ENCODE measurements at regions not wholly inside any gene's neighbourhood (a gene's known extent, or its start where the extent isn't known, plus 50 kb on each side); places are given as distances from the start of the nearest gene placed in this dataset.

DNA sequence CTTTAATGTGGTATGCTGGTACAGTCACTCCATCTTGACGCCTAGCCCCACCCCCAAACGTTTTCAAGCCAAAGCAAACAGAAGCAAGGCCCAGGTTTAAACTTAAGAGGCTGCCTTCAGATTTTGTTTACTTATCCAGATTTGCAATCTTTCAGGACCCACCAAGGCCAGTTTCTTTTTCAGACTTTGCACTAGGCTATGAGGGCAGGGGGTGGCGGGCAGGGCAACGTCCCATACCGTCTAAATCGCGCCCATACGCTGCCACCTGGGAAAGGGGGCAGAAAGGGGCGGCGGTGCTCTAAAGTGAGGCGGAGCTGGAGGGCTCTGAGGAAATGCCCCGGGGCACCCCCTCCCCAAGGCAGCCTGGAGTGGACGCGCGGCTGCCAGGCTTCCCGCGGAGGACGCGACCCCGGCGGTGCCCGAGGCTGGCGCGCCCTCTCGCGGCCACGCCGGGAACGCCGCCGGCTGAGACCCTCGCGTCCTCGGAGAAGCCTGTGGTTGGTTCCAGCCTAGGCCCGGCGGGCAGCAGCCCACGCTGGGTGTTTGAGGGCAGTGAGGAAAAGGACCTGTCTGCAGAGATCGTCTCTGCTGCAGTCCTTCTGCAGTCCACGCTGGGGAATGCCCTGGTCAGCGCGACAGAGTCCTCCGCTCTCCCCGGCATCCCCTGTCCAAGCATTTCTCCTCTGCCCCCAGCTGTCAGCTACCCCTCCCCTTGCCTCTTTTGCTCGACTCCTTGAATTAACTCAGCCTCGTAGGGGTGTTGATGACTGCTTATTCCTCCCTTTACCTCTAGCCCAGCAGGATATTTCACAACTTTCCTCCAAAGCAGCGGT, 93.7 kb upstream of the PRNP start:
- TF ChIP-seq, protein P1, sequence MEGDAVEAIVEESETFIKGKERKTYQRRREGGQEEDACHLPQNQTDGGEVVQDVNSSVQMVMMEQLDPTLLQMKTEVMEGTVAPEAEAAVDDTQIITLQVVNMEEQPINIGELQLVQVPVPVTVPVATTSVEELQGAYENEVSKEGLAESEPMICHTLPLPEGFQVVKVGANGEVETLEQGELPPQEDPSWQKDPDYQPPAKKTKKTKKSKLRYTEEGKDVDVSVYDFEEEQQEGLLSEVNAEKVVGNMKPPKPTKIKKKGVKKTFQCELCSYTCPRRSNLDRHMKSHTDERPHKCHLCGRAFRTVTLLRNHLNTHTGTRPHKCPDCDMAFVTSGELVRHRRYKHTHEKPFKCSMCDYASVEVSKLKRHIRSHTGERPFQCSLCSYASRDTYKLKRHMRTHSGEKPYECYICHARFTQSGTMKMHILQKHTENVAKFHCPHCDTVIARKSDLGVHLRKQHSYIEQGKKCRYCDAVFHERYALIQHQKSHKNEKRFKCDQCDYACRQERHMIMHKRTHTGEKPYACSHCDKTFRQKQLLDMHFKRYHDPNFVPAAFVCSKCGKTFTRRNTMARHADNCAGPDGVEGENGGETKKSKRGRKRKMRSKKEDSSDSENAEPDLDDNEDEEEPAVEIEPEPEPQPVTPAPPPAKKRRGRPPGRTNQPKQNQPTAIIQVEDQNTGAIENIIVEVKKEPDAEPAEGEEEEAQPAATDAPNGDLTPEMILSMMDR (IDR thresholded peaks at IDR 0.05), result peak; percentile 63 to 94 (median 85)
- TF ChIP-seq POLR2A (IDR thresholded peaks at IDR 0.05), result no peak
- no peaks in the 10 kb centered on the region for H3K9me3 ChIP-seq
- peak; percentile 59 to 78 (median 68) for DNase-seq
- ATAC-seq, result peak; percentile 84
- H3K4me1 ChIP-seq, result peaks cover 16% of the 10 kb centered on the region
- H3K27me3 ChIP-seq, result peaks cover 0 to 4% of the 10 kb centered on the region in 2 donors
- intact Hi-C loops (cut with DNase I), result no loop called here
- H3K36me3 ChIP-seq (replicated peaks in 1 of 2; ENCODE audit: insufficient read depth in 1 of 2, low read depth in 2 of 2), result no peaks in the 10 kb centered on the region
- H3K27ac ChIP-seq, result peak overlapping the region in 1 of 4 donors; percentile 12
- no peak overlapping the region for H3K4me3 ChIP-seq
- 5 to 14% methylated on average over 16 to 46 of the region's 46 CpGs for WGBS, 2 donors

DNA sequence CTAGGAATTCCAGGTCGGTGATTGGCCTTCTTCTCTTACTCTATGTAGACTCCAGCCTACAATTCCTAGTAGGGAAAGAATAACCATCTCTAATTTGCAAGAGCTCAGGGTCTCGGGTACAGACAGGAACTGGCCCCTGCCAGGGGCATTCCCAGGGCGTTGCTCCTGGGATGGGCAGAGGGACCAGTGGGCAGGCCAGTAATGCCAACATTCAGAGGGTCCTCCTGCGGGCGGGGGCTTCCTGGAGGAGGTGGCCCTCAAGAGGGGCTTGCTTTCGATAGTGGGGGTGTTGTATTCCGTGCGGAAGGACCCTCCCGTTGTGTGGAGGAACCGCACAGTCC, 94.3 kb upstream of the PRNP start:
- ATAC-seq, result no peak
- H3K4me3 ChIP-seq, result no peak overlapping the region

DNA sequence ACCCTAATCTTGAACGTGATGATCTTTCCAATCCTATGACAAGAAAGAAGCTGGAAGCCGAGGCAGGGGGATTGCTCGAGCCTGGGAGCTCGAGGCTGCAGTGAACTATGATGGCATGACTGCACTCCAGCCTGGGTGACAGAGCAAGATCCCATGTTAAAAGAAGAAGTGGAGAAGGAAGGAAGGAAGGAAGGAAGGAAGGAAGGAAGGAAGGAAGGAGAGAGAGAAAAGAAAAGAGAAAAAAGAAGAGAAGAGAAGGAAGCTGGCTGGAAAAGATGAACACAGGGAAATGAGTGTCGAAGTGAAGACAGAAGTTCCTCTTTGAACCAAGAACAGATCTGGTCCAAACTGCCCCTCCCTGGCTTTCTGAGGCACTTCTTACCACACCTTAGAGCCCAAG, 100.5 kb upstream of the PRNP start:
- Histone ChIP-seq H3K4me1 (no peaks in the 10 kb centered on the region), H3K27ac (no peak overlapping the region), H3K36me3 (replicated peaks in 1 of 2; ENCODE audit: insufficient read depth in 1 of 2, low read depth in 2 of 2) (no peaks in the 10 kb centered on the region), H3K27me3 (no peaks in the 10 kb centered on the region), H3K9me3 (no peaks in the 10 kb centered on the region), H3K4me3 (no peak overlapping the region)
- 54 to 66% methylated on average over 5 of the region's 5 CpGs for WGBS, 2 donors
- no peak for TF ChIP-seq POLR2A (IDR thresholded peaks at IDR 0.05)
- TF ChIP-seq, protein P1 (IDR thresholded peaks at IDR 0.05), result no peak
- ATAC-seq, result no peak
- intact Hi-C loops (cut with DNase I), result no loop called here
- no peak for DNase-seq

More for the DNA sequence above, 94.3 kb upstream of the PRNP start:
- TF ChIP-seq POLR2A (IDR thresholded peaks at IDR 0.05), result no peak
- TF ChIP-seq, protein P1 (IDR thresholded peaks at IDR 0.05), result no peak
- Histone ChIP-seq H3K9me3 (no peaks in the 10 kb centered on the region), H3K27me3 (no peaks in the 10 kb centered on the region), H3K4me1 (peaks cover 16% of the 10 kb centered on the region), H3K27ac (no peak overlapping the region), H3K36me3 (replicated peaks in 1 of 2; ENCODE audit: insufficient read depth in 1 of 2, low read depth in 2 of 2) (no peaks in the 10 kb centered on the region)
- no peak for DNase-seq
- WGBS, 2 donors, result 30 to 52% methylated on average over 4 to 10 of the region's 10 CpGs
- intact Hi-C loops (cut with DNase I), result no loop called here

DNA sequence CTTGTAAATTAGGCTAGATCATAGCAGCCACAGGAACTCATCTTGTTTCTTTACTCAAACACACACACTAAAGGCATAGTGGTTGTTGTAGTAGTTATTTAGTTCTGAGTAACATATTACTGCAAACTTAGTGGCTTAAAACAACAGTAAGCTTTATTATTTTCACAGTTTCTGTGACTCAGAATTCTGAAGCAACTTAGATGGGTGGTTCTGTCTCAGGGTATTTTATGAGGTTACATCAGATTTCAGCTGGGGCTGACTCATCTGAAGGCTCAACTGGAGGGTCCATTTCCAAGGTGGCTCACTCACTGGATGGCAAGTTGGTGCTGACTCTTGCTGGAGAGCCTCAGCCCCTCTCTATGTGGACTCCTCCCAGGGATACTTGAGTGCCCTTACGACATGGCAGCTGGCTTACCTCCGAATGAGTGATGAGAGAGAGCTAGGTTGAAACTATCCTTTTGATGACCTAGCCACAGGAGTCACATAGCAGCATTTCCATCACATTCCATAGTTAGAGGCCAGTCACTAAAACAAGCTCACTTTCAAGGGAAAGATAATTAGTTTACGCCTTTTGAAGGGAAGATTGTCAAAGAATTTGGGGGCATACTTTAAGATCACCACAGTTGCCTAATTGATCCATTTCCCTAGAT, 101.0 kb upstream of the PRNP start:
- H3K27ac ChIP-seq, result no peak overlapping the region
- ATAC-seq (no peak), DNase-seq (no peak)
- TF ChIP-seq POLR2A (IDR thresholded peaks at IDR 0.05), result no peak
- TF ChIP-seq, protein P1 (IDR thresholded peaks at IDR 0.05), result no peak
- H3K4me3 ChIP-seq, result no peak overlapping the region
- no peaks in the 10 kb centered on the region for H3K36me3 ChIP-seq (replicated peaks in 1 of 2; ENCODE audit: insufficient read depth in 1 of 2, low read depth in 2 of 2)
- no peaks in the 10 kb centered on the region for H3K4me1 ChIP-seq
- H3K27me3 ChIP-seq, result no peaks in the 10 kb centered on the region
- intact Hi-C loops (cut with DNase I), result no loop called here
- WGBS, 2 donors, result 63 to 65% methylated on average over 3 of the region's 3 CpGs
- no peaks in the 10 kb centered on the region for H3K9me3 ChIP-seq
